HepG2 (cell line): ENCODE measurements at regions not wholly inside any gene's neighbourhood (a gene's known extent, or its start where the extent isn't known, plus 50 kb on each side); places are given as distances from the start of the nearest gene placed in this dataset.

Experiments used
- ATAC-seq: fragments of 200-7000 bp; cut with Tn5 transposase; 3 replicates; pipeline ENCODE4 v1.9.1; 2020; ENCODE audit warnings: mild to moderate bottlenecking, moderate library complexity
- BruUV-seq: library from RNA; stranded (reverse); fragments of 400-500 nt; replicated peaks from 2 replicates; lab custom pipeline; 2021; lab: Mats Ljungman, UMichigan
- CTCF ChIA-PET: fragments of 300-600 bp; formaldehyde crosslinking; extraction: SDS; loops from one replicate; lab custom pipeline; 2021; ENCODE audit warnings: low total read pairs, inconsistent platforms, low intra/inter-chr PET ratio; lab: Yijun Ruan, JAX
- POLR2A ChIA-PET: fragments of 350-600 bp; sonication (Branson Sonifier 250); formaldehyde crosslinking; loops from one replicate; lab custom pipeline; 2020; ENCODE audit warnings: antibody characterized with exemption, inconsistent platforms; lab: Yijun Ruan, JAX
- DNase-seq: peaks from one replicate; pipeline ENCODE4 v3.0.0-alpha.2; 2015; ENCODE audit warnings: low spot score
- FAIRE-seq: peaks from 3 replicates; lab custom pipeline; 2011; peaks lifted over from hg19 to GRCh38; lab: Jason Lieb, UNC
- H2AFZ ChIP-seq: one replicate; pipeline ENCODE4 v1.6.1; 2011; ENCODE audit warnings: low read length, inconsistent platforms
- H3K27ac ChIP-seq: fragments of 300-600 bp; 3 replicates; pipeline ENCODE4 v1.8.0; 2011; ENCODE audit warnings: mixed run types, mild to moderate bottlenecking, mixed read lengths, low read length, inconsistent platforms; ENCODE audit not compliant: insufficient read depth; ENCODE audit errors: extremely low read length
- H3K27me3 ChIP-seq, 2 experiments: fragments of 200-600 bp in 1 of 2; 2 replicates in 1 of 2; 3 replicates in 1 of 2; pipeline versions ENCODE4 v1.6.0 to v1.8.0; 2011; ENCODE audit warnings: low read length in 2 of 2, mild to moderate bottlenecking in 2 of 2, moderate library complexity in 2 of 2, inconsistent platforms in 1 of 2; ENCODE audit not compliant: insufficient read depth in 2 of 2, control insufficient read depth in 1 of 2
- H3K36me3 ChIP-seq, 2 experiments: fragments of 200-600 bp in 1 of 2; replicated peaks in 1 of 2; 2 replicates in 1 of 2; 3 replicates in 1 of 2; pipeline versions ENCODE4 v1.5.1 to v1.8.0; 2011; ENCODE audit warnings: low read length in 2 of 2, inconsistent platforms in 1 of 2; ENCODE audit not compliant: insufficient read depth in 2 of 2, control insufficient read depth in 1 of 2
- H3K4me1 ChIP-seq: 2 replicates; pipeline ENCODE4 v1.5.1; 2012; ENCODE audit warnings: low read length, inconsistent platforms; ENCODE audit not compliant: insufficient read depth
- H3K4me2 ChIP-seq: 2 replicates; pipeline ENCODE4 v1.6.0; 2011; ENCODE audit warnings: low read depth, low read length, inconsistent platforms
- H3K4me3 ChIP-seq, 3 experiments: fragments of 200-600 bp in 1 of 3; sonication (generic), shearing (Covaris generic) in 1 of 3; replicated peaks in 1 of 3; 2 replicates each; pipeline ENCODE4 v1.5.1; 2011 to 2016; ENCODE audit warnings: low read length in 3 of 3, inconsistent platforms in 2 of 3, low read depth in 2 of 3, mild to moderate bottlenecking in 2 of 3, control low read depth in 1 of 3, mixed read lengths in 1 of 3; ENCODE audit not compliant: insufficient read depth in 1 of 3
- H3K79me2 ChIP-seq: one replicate; pipeline ENCODE4 v1.6.1; 2011; ENCODE audit warnings: low read length, inconsistent platforms; ENCODE audit not compliant: insufficient read depth
- H3K9ac ChIP-seq: 2 replicates; pipeline ENCODE4 v1.6.0; 2011; ENCODE audit warnings: mild to moderate bottlenecking, low read depth, low read length, inconsistent platforms; ENCODE audit not compliant: insufficient read depth
- H3K9me3 ChIP-seq: 2 replicates; pipeline ENCODE4 v1.5.1; 2012; ENCODE audit warnings: mild to moderate bottlenecking, low read length
- H4K20me1 ChIP-seq: 2 replicates; pipeline ENCODE4 v1.6.0; 2011; ENCODE audit warnings: inconsistent platforms, mild to moderate bottlenecking, low read length, moderate library complexity; ENCODE audit not compliant: insufficient read depth
- DPF2 ChIP-seq: sonication (generic); formaldehyde crosslinking; IDR thresholded peaks from 2 replicates; pipeline ENCODE4 v1.4.0; 2020; ENCODE audit warnings: mild to moderate bottlenecking, low read depth, missing genetic modification reagents, borderline replicate concordance
- HCFC1 ChIP-seq: fragments of 150-350 bp; IDR thresholded peaks from 2 replicates; pipeline ENCODE4 v1.6.1; 2014; ENCODE audit warnings: low read depth, low read length
- KDM4B ChIP-seq: sonication (generic); formaldehyde crosslinking; IDR thresholded peaks from 2 replicates; pipeline ENCODE4 v1.4.0; 2020; ENCODE audit warnings: missing genetic modification reagents
- MAFG ChIP-seq: sonication (generic); formaldehyde crosslinking; IDR thresholded peaks from 2 replicates; pipeline ENCODE4 v1.5.1; 2020; ENCODE audit warnings: mild to moderate bottlenecking, missing genetic modification reagents
- MBNL3 ChIP-seq: fragments of 250-450 bp; sonication (Bioruptor Pico); conservative IDR thresholded peaks from 2 replicates; pipeline ENCODE4 v1.8.0; 2022; ENCODE audit warnings: mild to moderate bottlenecking, inconsistent platforms
- MIER3 ChIP-seq: IDR thresholded peaks from 2 replicates; pipeline ENCODE4 v1.6.1; 2016; ENCODE audit warnings: missing compliant biosample characterization, borderline replicate concordance
- RXRB ChIP-seq: IDR thresholded peaks from 2 replicates; pipeline ENCODE4 v1.6.1; 2016; ENCODE audit warnings: borderline replicate concordance, missing genetic modification reagents, missing compliant biosample characterization
- ZFP90 ChIP-seq: sonication (generic); formaldehyde crosslinking; IDR thresholded peaks from 2 replicates; pipeline ENCODE4 v1.8.0; 2022; ENCODE audit warnings: missing genetic modification reagents, mild to moderate bottlenecking, inconsistent platforms, borderline replicate concordance
- ZNF136 ChIP-seq: sonication (generic); formaldehyde crosslinking; IDR thresholded peaks from 2 replicates; pipeline ENCODE4 v1.8.1; 2022; ENCODE audit warnings: low read depth, mild to moderate bottlenecking, moderate library complexity, missing genetic modification reagents
- ZNF263 ChIP-seq: sonication (generic); formaldehyde crosslinking; IDR thresholded peaks from 2 replicates; pipeline ENCODE4 v1.4.0; 2020; ENCODE audit warnings: missing genetic modification reagents
- ZNF431 ChIP-seq: sonication (generic); formaldehyde crosslinking; IDR thresholded peaks from 2 replicates; pipeline ENCODE4 v1.9.0; 2022; ENCODE audit warnings: missing genetic modification reagents, low read depth, mild to moderate bottlenecking, borderline replicate concordance
- ZNF468 ChIP-seq: sonication (generic); formaldehyde crosslinking; IDR thresholded peaks from 2 replicates; pipeline ENCODE4 v1.8.0; 2022; ENCODE audit warnings: mild to moderate bottlenecking, moderate library complexity, missing genetic modification reagents
- ZNF737 ChIP-seq: sonication (generic); formaldehyde crosslinking; IDR thresholded peaks from 2 replicates; pipeline ENCODE4 v1.5.0; 2020; ENCODE audit warnings: missing genetic modification reagents, mild to moderate bottlenecking, borderline replicate concordance
- WGBS: methylation state at CpG from one replicate; pipeline ENCODE4 v1.1.6; 2017; ENCODE audit warnings: low lambda C conversion rate; 5-methylcytosine and 5-hydroxymethylcytosine counted together
- in situ Hi-C: cut with HindIII; loops from 2 replicates; pipeline ENCODE4 v1.10.0; 2017; ENCODE audit warnings: low pct_unique_long_range_greater_than_20kb; ENCODE audit not compliant: extremely low pct_ligation_motif_present
- intact Hi-C: fragments of 100-400 bp; cut with micrococcal nuclease; formaldehyde crosslinking; loops from one replicate; pipeline ENCODE4 v1.10.0; 2022; ENCODE audit not compliant: unreplicated experiment
- TF ChIP-seq, protein P1 (sequence below): conservative IDR thresholded peaks from 2 replicates; pipeline ENCODE4 v1.6.1; 2018; ENCODE audit warnings: missing genetic modification reagents
- TF ChIP-seq, protein P2 (sequence below): sonication (generic); formaldehyde crosslinking; conservative IDR thresholded peaks from 2 replicates; pipeline ENCODE4 v1.4.0; 2020; ENCODE audit warnings: missing genetic modification reagents
- TF ChIP-seq, protein P3 (sequence below): IDR thresholded peaks from 2 replicates; pipeline ENCODE4 v1.6.1; 2016; ENCODE audit warnings: mild to moderate bottlenecking, missing biosample characterization, missing genetic modification reagents

DNA sequence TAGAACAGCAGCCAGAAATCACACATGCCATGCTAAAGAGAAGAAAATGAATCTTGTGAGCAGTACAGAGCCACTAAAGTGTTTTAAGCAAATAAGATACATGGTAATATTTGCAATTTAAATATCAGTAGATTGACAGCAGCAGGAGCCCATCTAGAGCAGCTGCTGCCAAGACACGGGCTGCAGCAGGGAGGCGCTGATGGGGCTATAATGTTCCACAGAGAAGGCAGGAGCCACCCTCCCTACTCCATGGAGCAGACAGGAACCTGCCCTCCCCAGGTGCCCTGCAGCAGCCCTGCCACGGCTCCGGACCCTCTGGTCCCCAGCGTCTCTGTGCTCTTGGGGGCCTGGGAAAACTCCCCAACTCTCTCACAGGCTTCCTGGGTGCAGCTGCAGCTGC lies 224.1 kb upstream of the ISL1 start:
- Histone ChIP-seq H3K4me3 (no peak overlapping the region), H3K27me3 (no peaks in the 10 kb centered on the region), H3K9me3 (peaks cover 31% of the 10 kb centered on the region), H2AFZ (no peak overlapping the region), H3K36me3 (no peaks in the 10 kb centered on the region), H3K9ac (no peak overlapping the region), H3K27ac (no peak overlapping the region), H4K20me1 (no peaks in the 10 kb centered on the region), H3K4me1 (no peaks in the 10 kb centered on the region), H3K4me2 (no peak overlapping the region), H3K79me2 (no peaks in the 10 kb centered on the region)
- WGBS: 57% methylated on average over 1 of the region's 5 CpGs
- no peak for FAIRE-seq
- no peak for DNase-seq
- TF ChIP-seq ZFP90 (CRISPR knock-in tag) (no peak), MAFG (no peak), KDM4B (no peak), ZNF431 (no peak), ZNF737 (CRISPR knock-in tag) (no peak), DPF2 (CRISPR knock-in tag) (no peak), ZNF136 (no peak), HCFC1 (no peak), ZNF263 (CRISPR knock-in tag) (no peak), RXRB (CRISPR knock-in tag) (no peak), ZNF468 (CRISPR knock-in tag) (no peak), MBNL3 (CRISPR knock-in tag) (no peak), MIER3 (CRISPR knock-in tag) (no peak)
- TF ChIP-seq, protein P1, sequence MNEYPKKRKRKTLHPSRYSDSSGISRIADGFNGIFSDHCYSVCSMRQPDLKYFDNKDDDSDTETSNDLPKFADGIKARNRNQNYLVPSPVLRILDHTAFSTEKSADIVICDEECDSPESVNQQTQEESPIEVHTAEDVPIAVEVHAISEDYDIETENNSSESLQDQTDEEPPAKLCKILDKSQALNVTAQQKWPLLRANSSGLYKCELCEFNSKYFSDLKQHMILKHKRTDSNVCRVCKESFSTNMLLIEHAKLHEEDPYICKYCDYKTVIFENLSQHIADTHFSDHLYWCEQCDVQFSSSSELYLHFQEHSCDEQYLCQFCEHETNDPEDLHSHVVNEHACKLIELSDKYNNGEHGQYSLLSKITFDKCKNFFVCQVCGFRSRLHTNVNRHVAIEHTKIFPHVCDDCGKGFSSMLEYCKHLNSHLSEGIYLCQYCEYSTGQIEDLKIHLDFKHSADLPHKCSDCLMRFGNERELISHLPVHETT (CRISPR knock-in tag): no peak
- TF ChIP-seq, protein P2, sequence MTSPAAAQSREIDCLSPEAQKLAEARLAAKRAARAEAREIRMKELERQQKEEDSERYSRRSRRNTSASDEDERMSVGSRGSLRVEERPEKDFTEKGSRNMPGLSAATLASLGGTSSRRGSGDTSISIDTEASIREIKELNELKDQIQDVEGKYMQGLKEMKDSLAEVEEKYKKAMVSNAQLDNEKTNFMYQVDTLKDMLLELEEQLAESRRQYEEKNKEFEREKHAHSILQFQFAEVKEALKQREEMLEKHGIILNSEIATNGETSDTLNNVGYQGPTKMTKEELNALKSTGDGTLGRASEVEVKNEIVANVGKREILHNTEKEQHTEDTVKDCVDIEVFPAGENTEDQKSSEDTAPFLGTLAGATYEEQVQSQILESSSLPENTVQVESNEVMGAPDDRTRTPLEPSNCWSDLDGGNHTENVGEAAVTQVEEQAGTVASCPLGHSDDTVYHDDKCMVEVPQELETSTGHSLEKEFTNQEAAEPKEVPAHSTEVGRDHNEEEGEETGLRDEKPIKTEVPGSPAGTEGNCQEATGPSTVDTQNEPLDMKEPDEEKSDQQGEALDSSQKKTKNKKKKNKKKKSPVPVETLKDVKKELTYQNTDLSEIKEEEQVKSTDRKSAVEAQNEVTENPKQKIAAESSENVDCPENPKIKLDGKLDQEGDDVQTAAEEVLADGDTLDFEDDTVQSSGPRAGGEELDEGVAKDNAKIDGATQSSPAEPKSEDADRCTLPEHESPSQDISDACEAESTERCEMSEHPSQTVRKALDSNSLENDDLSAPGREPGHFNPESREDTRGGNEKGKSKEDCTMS (CRISPR knock-in tag): no peak
- TF ChIP-seq, protein P3, sequence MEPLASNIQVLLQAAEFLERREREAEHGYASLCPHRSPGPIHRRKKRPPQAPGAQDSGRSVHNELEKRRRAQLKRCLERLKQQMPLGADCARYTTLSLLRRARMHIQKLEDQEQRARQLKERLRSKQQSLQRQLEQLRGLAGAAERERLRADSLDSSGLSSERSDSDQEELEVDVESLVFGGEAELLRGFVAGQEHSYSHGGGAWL: no peak
- in situ Hi-C loops (no loop called here), intact Hi-C loops (no loop called here)
- ChIA-PET CTCF (no interaction called here), POLR2A (no interaction called here)
- no TSS peak for BruUV-seq
- no peak for ATAC-seq
